Endothelial cell of umbilical vein (primary cell): ENCODE measurements at regions not wholly inside any gene's neighbourhood (a gene's known extent, or its start where the extent isn't known, plus 50 kb on each side); places are given as distances from the start of the nearest gene placed in this dataset.

ENCODE experiments used
- BruUV-seq: library from RNA; stranded (reverse); fragments of 400-500 nt; replicated peaks from 2 replicates; lab custom pipeline; 2021; lab: Mats Ljungman, UMichigan
- CTCF ChIA-PET: fragments of 300-600, 350-600 bp; sonication (Branson Sonifier 250); formaldehyde crosslinking; loops from one replicate; lab custom pipeline; 2021; ENCODE audit warnings: antibody characterized with exemption, inconsistent platforms; lab: Charles Lee
- POLR2A ChIA-PET: fragments of 300-600, 350-600 bp; sonication (Branson Sonifier 250); formaldehyde crosslinking; loops from one replicate; lab custom pipeline; 2021; ENCODE audit warnings: antibody characterized with exemption, inconsistent platforms; lab: Charles Lee
- DNase-seq: peaks from one replicate; pipeline ENCODE4 v3.0.0-alpha.2; 2011; ENCODE audit warnings: low read depth, low spot score
- FAIRE-seq: peaks from 2 replicates; lab custom pipeline; 2011; peaks lifted over from hg19 to GRCh38; lab: Jason Lieb, UNC
- H2AFZ ChIP-seq: 2 replicates; pipeline ENCODE4 v1.6.0; 2012; ENCODE audit warnings: low read depth, low read length, control low read depth, inconsistent platforms
- H3K27ac ChIP-seq: 2 replicates; pipeline ENCODE4 v1.5.1; 2011; ENCODE audit warnings: low read depth, mild to moderate bottlenecking, control low read depth, low read length, moderate library complexity; ENCODE audit not compliant: insufficient read depth
- H3K27me3 ChIP-seq, 2 experiments: 2 replicates each; pipeline versions ENCODE4 v1.6.0 to v1.6.1; 2011; ENCODE audit warnings: low read length in 2 of 2, mixed read lengths in 1 of 2; ENCODE audit not compliant: control insufficient read depth in 2 of 2, insufficient read depth in 2 of 2
- H3K36me3 ChIP-seq, 2 experiments: 2 replicates in 1 of 2; 3 replicates in 1 of 2; pipeline ENCODE4 v1.5.1; 2011; ENCODE audit warnings: low read length in 2 of 2, mild to moderate bottlenecking in 1 of 2, moderate library complexity in 1 of 2; ENCODE audit not compliant: control insufficient read depth in 2 of 2, insufficient read depth in 2 of 2; ENCODE audit errors: extremely low read depth in 1 of 2
- H3K4me1 ChIP-seq: 3 replicates; pipeline ENCODE4 v1.5.1; 2011; ENCODE audit warnings: mild to moderate bottlenecking, low read length; ENCODE audit not compliant: control insufficient read depth, insufficient read depth; ENCODE audit errors: extremely low read depth
- H3K4me2 ChIP-seq: 2 replicates; pipeline ENCODE4 v1.6.1; 2011; ENCODE audit warnings: low read length, control low read depth, mixed read lengths; ENCODE audit not compliant: insufficient read depth
- H3K4me3 ChIP-seq, 3 experiments: fragments of 200-600 bp in 1 of 3; sonication (generic), shearing (Covaris generic) in 1 of 3; replicated peaks in 1 of 3; 2 replicates each; pipeline ENCODE4 v1.5.1; 2011 to 2016; ENCODE audit warnings: control low read depth in 3 of 3, low read length in 3 of 3, mild to moderate bottlenecking in 2 of 3, inconsistent platforms in 1 of 3, low read depth in 1 of 3, moderate library complexity in 1 of 3; ENCODE audit not compliant: insufficient read depth in 1 of 3
- H3K79me2 ChIP-seq: 2 replicates; pipeline ENCODE4 v1.6.0; 2012; ENCODE audit warnings: low read length, inconsistent platforms; ENCODE audit not compliant: control insufficient read depth, insufficient read depth
- H3K9ac ChIP-seq: replicated peaks from 2 replicates; pipeline ENCODE3; 2011; ENCODE audit warnings: low read length, control low read depth; ENCODE audit not compliant: insufficient read depth; ENCODE audit errors: extremely low read depth
- H3K9me1 ChIP-seq: replicated peaks from 3 replicates; pipeline ENCODE4 v1.6.0; 2011; ENCODE audit warnings: mild to moderate bottlenecking, low read length; ENCODE audit not compliant: control insufficient read depth, insufficient read depth; ENCODE audit errors: extremely low read depth
- H3K9me3 ChIP-seq: replicated peaks from 2 replicates; pipeline ENCODE4 v1.5.1; 2012; ENCODE audit warnings: low read length, inconsistent platforms; ENCODE audit not compliant: control insufficient read depth, insufficient read depth
- H4K20me1 ChIP-seq: replicated peaks from 2 replicates; pipeline ENCODE3; 2011; ENCODE audit warnings: mild to moderate bottlenecking, low read length; ENCODE audit not compliant: control insufficient read depth, insufficient read depth; ENCODE audit errors: extremely low read depth
- CTCF ChIP-seq, 2 donors: IDR thresholded peaks; 1 replicate in 1 of 2; 2 replicates in 1 of 2; pipeline ENCODE4 v1.5.1; 2011; ENCODE audit warnings: low read length in 2 of 2, mild to moderate bottlenecking in 2 of 2, moderate library complexity in 2 of 2, control low read depth in 1 of 2, inconsistent platforms in 1 of 2, low read depth in 1 of 2; ENCODE audit not compliant: insufficient read depth in 1 of 2; ENCODE audit errors: extremely low read depth in 1 of 2
- EZH2 ChIP-seq: IDR thresholded peaks from 2 replicates; pipeline ENCODE4 v1.6.1; 2012; ENCODE audit warnings: borderline replicate concordance, low read depth, mild to moderate bottlenecking, moderate library complexity, low read length, inconsistent platforms; ENCODE audit not compliant: severe bottlenecking
- FOS ChIP-seq: IDR thresholded peaks from 2 replicates; pipeline ENCODE4 v1.6.1; 2011; ENCODE audit warnings: mild to moderate bottlenecking, low read length, moderate library complexity, borderline replicate concordance; ENCODE audit not compliant: insufficient read depth
- GATA2 ChIP-seq: IDR thresholded peaks from 2 replicates; pipeline ENCODE4 v1.7.0; 2011; ENCODE audit warnings: low read depth, mild to moderate bottlenecking, moderate library complexity, mixed read lengths, low read length; ENCODE audit not compliant: insufficient read length, insufficient read depth
- JUN ChIP-seq: IDR thresholded peaks from 2 replicates; pipeline ENCODE4 v1.6.1; 2011; ENCODE audit warnings: borderline replicate concordance, low read depth; ENCODE audit not compliant: insufficient read length, insufficient read depth
- MAX ChIP-seq: IDR thresholded peaks from 2 replicates; pipeline ENCODE4 v1.6.1; 2011; ENCODE audit not compliant: insufficient read depth, insufficient read length
- MYC ChIP-seq: IDR thresholded peaks from one replicate; pipeline ENCODE4 v1.6.1; 2011; ENCODE audit warnings: mild to moderate bottlenecking, low read depth, low read length
- POLR2A ChIP-seq: IDR thresholded peaks from 2 replicates; pipeline ENCODE4 v1.6.1; 2012; ENCODE audit warnings: low read depth, mild to moderate bottlenecking, control low read depth, low read length
- POLR2AphosphoS5 ChIP-seq: IDR thresholded peaks from 2 replicates; pipeline ENCODE4 v1.6.1; 2012; ENCODE audit warnings: low read depth, mild to moderate bottlenecking, control low read depth, low read length, moderate library complexity; ENCODE audit not compliant: insufficient read depth
- dilution Hi-C: fragments of 300-500 bp; cut with MboI; formaldehyde crosslinking; loops from one replicate; pipeline ENCODE4 v1.15.0; 2019; ENCODE audit warnings: low sequenced_read_pairs; ENCODE audit not compliant: extremely low pct_ligation_motif_present
- intact Hi-C: fragments of 100-400 bp; cut with micrococcal nuclease; formaldehyde crosslinking; loops from one replicate; pipeline ENCODE4 v1.10.0; 2022

- dilution Hi-C loops, result no loop called here
These were observed 200.3 kb upstream of the PTCHD4 start for GRCh38 chr6:48311301-48311700.

More at GRCh38 chr6:48311301-48311700, 200.3 kb upstream of the PTCHD4 start:
- Histone ChIP-seq H3K4me3 (no peak overlapping the region), H3K9me1 (no peaks in the 10 kb centered on the region), H4K20me1 (no peaks in the 10 kb centered on the region), H2AFZ (no peak overlapping the region), H3K36me3 (no peaks in the 10 kb centered on the region), H3K27ac (no peak overlapping the region), H3K9me3 (no peaks in the 10 kb centered on the region), H3K4me1 (no peaks in the 10 kb centered on the region), H3K27me3 (no peaks in the 10 kb centered on the region), H3K9ac (no peak overlapping the region), H3K4me2 (no peak overlapping the region), H3K79me2 (no peaks in the 10 kb centered on the region)
- TF ChIP-seq EZH2 (no peak), MYC (no peak), FOS (no peak), JUN (no peak), CTCF (IDR thresholded peaks at IDR 0.05; ENCODE audit: extremely low read depth in 1 of 2, insufficient read depth in 1 of 2, low read depth in 1 of 2, low read length in 2 of 2) (no peak), GATA2 (no peak), MAX (no peak), POLR2A (no peak), POLR2AphosphoS5 (no peak)
- no peak for FAIRE-seq
- DNase-seq, result no peak
- no TSS peak for BruUV-seq
- intact Hi-C loops, result loop anchor here (10.0 kb wide), 1 partner anchor 454 kb away; no protein-coding TSS in a partner anchor
- POLR2A ChIA-PET, result no interaction called here
- CTCF ChIA-PET, result interaction anchor here (1.8 kb wide), 1 partner anchor 13 kb away, joined by 5 read pairs; no protein-coding TSS in a partner anchor
